ENCODE measurements at regions not wholly inside any gene's neighbourhood (a gene's known extent, or its start where the extent isn't known, plus 50 kb on each side); places are given as distances from the start of the nearest gene placed in this dataset.

- Histone ChIP-seq H3K27me3 (ENCODE audit: insufficient read depth, low read depth, low read length) (no peaks in the 10 kb centered on the region), H3K9ac (ENCODE audit: low read length) (no peak overlapping the region), H3K4me3 (ENCODE audit: low read length) (no peak overlapping the region), H3K27ac (ENCODE audit: low read length) (no peak overlapping the region), H3K9me2 (ENCODE audit: insufficient read depth, low read length) (no peaks in the 10 kb centered on the region), H3K9me3 (ENCODE audit: low read length) (no peaks in the 10 kb centered on the region), H3K4me2 (ENCODE audit: low read length) (no peak overlapping the region), H3F3A (ENCODE audit: insufficient read depth, low read length, poor library complexity, severe bottlenecking) (no peaks in the 10 kb centered on the region), H2AFZ (ENCODE audit: low read depth, low read length) (no peak overlapping the region), H4K20me1 (ENCODE audit: insufficient read depth) (no peaks in the 10 kb centered on the region), H3K36me3 (ENCODE audit: insufficient read depth, low read length) (no peaks in the 10 kb centered on the region), H3K79me2 (replicated peaks; ENCODE audit: insufficient read depth, low read length) (no peaks in the 10 kb centered on the region)
- TF ChIP-seq MXI1 (conservative IDR thresholded peaks at IDR 0.05; ENCODE audit: poor library complexity, severe bottlenecking) (no peak), REST (IDR thresholded peaks at IDR 0.05; ENCODE audit: borderline replicate concordance) (no peak), CTCF (IDR thresholded peaks at IDR 0.05; ENCODE audit: poor library complexity, severe bottlenecking) (no peak), TAF1 (IDR thresholded peaks at IDR 0.05; ENCODE audit: low read depth) (no peak), POLR2AphosphoS5 (IDR thresholded peaks at IDR 0.05) (no peak), EZH2 (IDR thresholded peaks at IDR 0.05; ENCODE audit: borderline replicate concordance, insufficient read depth, low read length, poor library complexity, severe bottlenecking) (no peak), EP300 (conservative IDR thresholded peaks at IDR 0.05; ENCODE audit: poor library complexity, severe bottlenecking) (no peak), RAD21 (conservative IDR thresholded peaks at IDR 0.05) (no peak), SMC3 (conservative IDR thresholded peaks at IDR 0.05; ENCODE audit: poor library complexity) (no peak)
Measured at GRCh38 chr2:136713739-136714138, 51.6 kb upstream of the THSD7B start.

- no peaks in the 10 kb centered on the region for H3K36me3 ChIP-seq (ENCODE audit: insufficient read depth, low read length)
- H3K9ac ChIP-seq (ENCODE audit: low read length) = no peak overlapping the region
- no peaks in the 10 kb centered on the region for H3K79me2 ChIP-seq (replicated peaks; ENCODE audit: insufficient read depth, low read length)
- H3K4me2 ChIP-seq (ENCODE audit: low read length) = no peak overlapping the region
- H4K20me1 ChIP-seq (ENCODE audit: insufficient read depth) = no peaks in the 10 kb centered on the region
- no peaks in the 10 kb centered on the region for H3K9me3 ChIP-seq (ENCODE audit: low read length)
- H2AFZ ChIP-seq (ENCODE audit: low read depth, low read length) = no peak overlapping the region
- H3F3A ChIP-seq (ENCODE audit: insufficient read depth, low read length, poor library complexity, severe bottlenecking) = no peaks in the 10 kb centered on the region
- no peak overlapping the region for H3K4me3 ChIP-seq (ENCODE audit: low read length)
- no peaks in the 10 kb centered on the region for H3K9me2 ChIP-seq (ENCODE audit: insufficient read depth, low read length)
- no peak overlapping the region for H3K27ac ChIP-seq (ENCODE audit: low read length)
- TF ChIP-seq SMC3 (conservative IDR thresholded peaks at IDR 0.05; ENCODE audit: poor library complexity) (no peak), EP300 (conservative IDR thresholded peaks at IDR 0.05; ENCODE audit: poor library complexity, severe bottlenecking) (no peak), RAD21 (conservative IDR thresholded peaks at IDR 0.05) (no peak), REST (IDR thresholded peaks at IDR 0.05; ENCODE audit: borderline replicate concordance) (no peak), EZH2 (IDR thresholded peaks at IDR 0.05; ENCODE audit: borderline replicate concordance, insufficient read depth, low read length, poor library complexity, severe bottlenecking) (no peak), POLR2AphosphoS5 (IDR thresholded peaks at IDR 0.05) (no peak), CTCF (IDR thresholded peaks at IDR 0.05; ENCODE audit: poor library complexity, severe bottlenecking) (no peak), MXI1 (conservative IDR thresholded peaks at IDR 0.05; ENCODE audit: poor library complexity, severe bottlenecking) (no peak), TAF1 (IDR thresholded peaks at IDR 0.05; ENCODE audit: low read depth) (no peak)
- H3K27me3 ChIP-seq (ENCODE audit: insufficient read depth, low read depth, low read length) = peaks cover 2% of the 10 kb centered on the region
Measured at GRCh38 chr2:136705336-136705735, 60.0 kb upstream of the THSD7B start.

Data from neural cell (in vitro differentiated cells).